ENCODE measurements at regions not wholly inside any gene's neighbourhood (a gene's known extent, or its start where the extent isn't known, plus 50 kb on each side); places are given as distances from the start of the nearest gene placed in this dataset.

DNA sequence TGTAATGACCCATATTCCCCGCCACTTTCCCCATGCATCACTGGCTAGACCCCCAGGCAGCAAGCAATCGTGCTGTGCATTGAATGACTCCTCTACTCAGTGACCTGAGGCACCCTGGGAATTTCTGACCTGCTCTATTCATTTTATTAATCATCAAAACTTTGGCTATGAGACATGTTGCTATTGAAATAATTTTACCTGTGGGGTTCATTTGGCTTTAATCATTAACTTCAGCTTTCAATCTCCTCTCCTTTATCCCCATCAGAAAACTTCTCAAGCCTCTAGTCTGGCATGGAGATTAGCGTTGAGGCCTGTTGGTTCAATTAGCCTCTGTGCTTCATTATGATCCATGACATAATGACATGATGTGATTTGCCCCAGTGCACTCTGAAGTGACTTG, 429.0 kb downstream of the ZNF608 start (continued):
- TF ChIP-seq, protein P1, sequence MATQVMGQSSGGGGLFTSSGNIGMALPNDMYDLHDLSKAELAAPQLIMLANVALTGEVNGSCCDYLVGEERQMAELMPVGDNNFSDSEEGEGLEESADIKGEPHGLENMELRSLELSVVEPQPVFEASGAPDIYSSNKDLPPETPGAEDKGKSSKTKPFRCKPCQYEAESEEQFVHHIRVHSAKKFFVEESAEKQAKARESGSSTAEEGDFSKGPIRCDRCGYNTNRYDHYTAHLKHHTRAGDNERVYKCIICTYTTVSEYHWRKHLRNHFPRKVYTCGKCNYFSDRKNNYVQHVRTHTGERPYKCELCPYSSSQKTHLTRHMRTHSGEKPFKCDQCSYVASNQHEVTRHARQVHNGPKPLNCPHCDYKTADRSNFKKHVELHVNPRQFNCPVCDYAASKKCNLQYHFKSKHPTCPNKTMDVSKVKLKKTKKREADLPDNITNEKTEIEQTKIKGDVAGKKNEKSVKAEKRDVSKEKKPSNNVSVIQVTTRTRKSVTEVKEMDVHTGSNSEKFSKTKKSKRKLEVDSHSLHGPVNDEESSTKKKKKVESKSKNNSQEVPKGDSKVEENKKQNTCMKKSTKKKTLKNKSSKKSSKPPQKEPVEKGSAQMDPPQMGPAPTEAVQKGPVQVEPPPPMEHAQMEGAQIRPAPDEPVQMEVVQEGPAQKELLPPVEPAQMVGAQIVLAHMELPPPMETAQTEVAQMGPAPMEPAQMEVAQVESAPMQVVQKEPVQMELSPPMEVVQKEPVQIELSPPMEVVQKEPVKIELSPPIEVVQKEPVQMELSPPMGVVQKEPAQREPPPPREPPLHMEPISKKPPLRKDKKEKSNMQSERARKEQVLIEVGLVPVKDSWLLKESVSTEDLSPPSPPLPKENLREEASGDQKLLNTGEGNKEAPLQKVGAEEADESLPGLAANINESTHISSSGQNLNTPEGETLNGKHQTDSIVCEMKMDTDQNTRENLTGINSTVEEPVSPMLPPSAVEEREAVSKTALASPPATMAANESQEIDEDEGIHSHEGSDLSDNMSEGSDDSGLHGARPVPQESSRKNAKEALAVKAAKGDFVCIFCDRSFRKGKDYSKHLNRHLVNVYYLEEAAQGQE (IDR thresholded peaks at IDR 0.05; ENCODE audit: low read depth), result no peak
- TF ChIP-seq POLR2A (IDR thresholded peaks at IDR 0.05; ENCODE audit: borderline replicate concordance, extremely low read depth, insufficient read depth, insufficient read length), result no peak
- no peak for TF ChIP-seq EGR1 (IDR thresholded peaks at IDR 0.05; ENCODE audit: low read depth)

DNA sequence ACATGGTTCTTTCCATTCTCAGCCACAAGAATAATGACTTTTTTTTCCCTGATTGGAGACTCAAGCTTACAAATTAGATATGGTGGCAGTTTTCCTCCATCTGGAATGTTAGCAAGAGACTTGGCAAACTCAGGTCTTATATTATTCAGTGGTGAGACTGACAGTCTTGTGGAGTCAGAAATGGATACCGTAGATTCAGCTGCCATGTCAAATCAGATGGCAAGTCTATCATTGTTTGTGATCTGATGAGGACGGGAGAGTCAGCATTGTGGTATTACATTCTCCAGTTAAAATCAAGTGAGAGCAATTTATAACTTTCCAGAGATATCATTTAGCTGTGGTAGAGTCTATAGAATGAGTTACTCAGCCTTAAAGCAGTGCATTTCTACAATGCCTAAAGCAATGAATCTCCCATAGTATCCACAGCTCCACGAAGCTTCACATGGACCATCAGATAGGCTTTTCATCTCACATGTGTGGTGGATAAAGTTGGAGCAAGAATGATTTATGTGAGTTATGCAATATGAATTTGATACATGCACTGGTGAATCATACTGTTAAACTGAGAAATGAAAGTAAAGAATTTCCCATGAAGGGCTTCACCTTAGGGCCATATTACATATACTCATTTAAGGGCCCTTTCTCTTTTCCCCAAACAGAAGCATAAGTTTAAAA, 430.6 kb downstream of the ZNF608 start:
- no peaks in the 10 kb centered on the region for H3K9me2 ChIP-seq (ENCODE audit: insufficient read depth)
- DNase-seq (ENCODE audit: low read depth, low spot score) (no peak), ATAC-seq (no peak)
- H3K4me2 ChIP-seq (ENCODE audit: low read length), result no peak overlapping the region
- ChIA-PET CTCF (no interaction called here), POLR2A (no interaction called here), RAD21 (ENCODE audit: low non-redundant PET in 1 of 2, low total read pairs in 2 of 2, uncharacterized antibody in 2 of 2, unreplicated experiment in 2 of 2) (no interaction called here)
- H3K36me3 ChIP-seq (ENCODE audit: control insufficient read depth in 1 of 2, insufficient read depth in 2 of 2, low read length in 2 of 2), result no peaks in the 10 kb centered on the region
- no peak overlapping the region for H3K27ac ChIP-seq (ENCODE audit: low read depth, low read length)
- no peaks in the 10 kb centered on the region for H3K9me3 ChIP-seq (ENCODE audit: control insufficient read depth in 1 of 2, insufficient read depth in 1 of 2, low read depth in 1 of 2, low read length in 2 of 2)
- intact Hi-C loops (cut with micrococcal nuclease), result no loop called here
- no peak overlapping the region for H3K9ac ChIP-seq (ENCODE audit: low read length)
- H4K20me1 ChIP-seq (ENCODE audit: insufficient read depth), result no peaks in the 10 kb centered on the region
- H3K79me2 ChIP-seq (ENCODE audit: insufficient read depth, low read length), result no peaks in the 10 kb centered on the region
- no peaks in the 10 kb centered on the region for H3K27me3 ChIP-seq (ENCODE audit: insufficient read depth, low read length)
- no TSS peak for BruUV-seq (replicated peaks)
- H2AFZ ChIP-seq (ENCODE audit: low read depth, low read length, poor library complexity, severe bottlenecking), result no peak overlapping the region
- H3K4me3 ChIP-seq (replicated peaks in 1 of 2; ENCODE audit: low read depth in 1 of 2, low read length in 2 of 2), result no peak overlapping the region
- no peaks in the 10 kb centered on the region for H3K4me1 ChIP-seq (ENCODE audit: control insufficient read depth in 1 of 2, insufficient read depth in 2 of 2, low read length in 2 of 2)
- no peak for TF ChIP-seq SRF (IDR thresholded peaks at IDR 0.05; ENCODE audit: low read depth)
- no peak for TF ChIP-seq TCF7L2 (IDR thresholded peaks at IDR 0.05; ENCODE audit: borderline replicate concordance, extremely low read depth, insufficient read depth, insufficient read length)
- TF ChIP-seq EZH2phosphoT487 (IDR thresholded peaks at IDR 0.05; ENCODE audit: borderline replicate concordance), result no peak
- TF ChIP-seq POLR2AphosphoS5 (IDR thresholded peaks at IDR 0.05; ENCODE audit: low read depth, low read length), result no peak
- no peak for TF ChIP-seq EGR1 (IDR thresholded peaks at IDR 0.05; ENCODE audit: low read depth)
- TF ChIP-seq, protein P2, sequence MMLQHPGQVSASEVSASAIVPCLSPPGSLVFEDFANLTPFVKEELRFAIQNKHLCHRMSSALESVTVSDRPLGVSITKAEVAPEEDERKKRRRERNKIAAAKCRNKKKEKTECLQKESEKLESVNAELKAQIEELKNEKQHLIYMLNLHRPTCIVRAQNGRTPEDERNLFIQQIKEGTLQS (IDR thresholded peaks at IDR 0.05), result no peak
- TF ChIP-seq, protein P1 (IDR thresholded peaks at IDR 0.05; ENCODE audit: low read depth), result no peak
- no peak for TF ChIP-seq POLR2A (IDR thresholded peaks at IDR 0.05; ENCODE audit: borderline replicate concordance, extremely low read depth, insufficient read depth, insufficient read length)
- TF ChIP-seq, protein P3, sequence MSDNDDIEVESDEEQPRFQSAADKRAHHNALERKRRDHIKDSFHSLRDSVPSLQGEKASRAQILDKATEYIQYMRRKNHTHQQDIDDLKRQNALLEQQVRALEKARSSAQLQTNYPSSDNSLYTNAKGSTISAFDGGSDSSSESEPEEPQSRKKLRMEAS (IDR thresholded peaks at IDR 0.05), result no peak
- TF ChIP-seq, protein P4, sequence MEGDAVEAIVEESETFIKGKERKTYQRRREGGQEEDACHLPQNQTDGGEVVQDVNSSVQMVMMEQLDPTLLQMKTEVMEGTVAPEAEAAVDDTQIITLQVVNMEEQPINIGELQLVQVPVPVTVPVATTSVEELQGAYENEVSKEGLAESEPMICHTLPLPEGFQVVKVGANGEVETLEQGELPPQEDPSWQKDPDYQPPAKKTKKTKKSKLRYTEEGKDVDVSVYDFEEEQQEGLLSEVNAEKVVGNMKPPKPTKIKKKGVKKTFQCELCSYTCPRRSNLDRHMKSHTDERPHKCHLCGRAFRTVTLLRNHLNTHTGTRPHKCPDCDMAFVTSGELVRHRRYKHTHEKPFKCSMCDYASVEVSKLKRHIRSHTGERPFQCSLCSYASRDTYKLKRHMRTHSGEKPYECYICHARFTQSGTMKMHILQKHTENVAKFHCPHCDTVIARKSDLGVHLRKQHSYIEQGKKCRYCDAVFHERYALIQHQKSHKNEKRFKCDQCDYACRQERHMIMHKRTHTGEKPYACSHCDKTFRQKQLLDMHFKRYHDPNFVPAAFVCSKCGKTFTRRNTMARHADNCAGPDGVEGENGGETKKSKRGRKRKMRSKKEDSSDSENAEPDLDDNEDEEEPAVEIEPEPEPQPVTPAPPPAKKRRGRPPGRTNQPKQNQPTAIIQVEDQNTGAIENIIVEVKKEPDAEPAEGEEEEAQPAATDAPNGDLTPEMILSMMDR (IDR thresholded peaks at IDR 0.05 in 2 of 3, conservative IDR thresholded peaks at IDR 0.05 in 1 of 3; ENCODE audit: borderline replicate concordance in 1 of 3, insufficient read depth in 1 of 3, low read depth in 2 of 3, low read length in 2 of 3), result no peak

Data from HCT116 (cell line).